ENCODE measurements at regions not wholly inside any gene's neighbourhood (a gene's known extent, or its start where the extent isn't known, plus 50 kb on each side); places are given as distances from the start of the nearest gene placed in this dataset.

- Histone ChIP-seq H3K4me3 (ENCODE audit: low read depth in 1 of 3, low read length in 3 of 3) (no peak overlapping the region), H3K9me3 (ENCODE audit: control insufficient read depth in 2 of 2, insufficient read depth in 1 of 2, low read depth in 1 of 2, low read length in 1 of 2) (no peaks in the 10 kb centered on the region), H3K27me3 (ENCODE audit: control insufficient read depth in 3 of 3, insufficient read depth in 3 of 3, low read length in 3 of 3) (no peaks in the 10 kb centered on the region), H3K27ac (ENCODE audit: low read depth in 1 of 3, low read length in 2 of 3) (no peak overlapping the region), H3K4me1 (ENCODE audit: control insufficient read depth in 3 of 3, insufficient read depth in 2 of 3, low read depth in 1 of 3, low read length in 2 of 3) (no peaks in the 10 kb centered on the region), H3K36me3 (ENCODE audit: control insufficient read depth in 3 of 3, insufficient read depth in 2 of 3, low read depth in 1 of 3, low read length in 3 of 3) (no peaks in the 10 kb centered on the region)
- no peak for FAIRE-seq
- WGBS, 3 donors, result 84 to 87% (median 87%) methylated on average over 8 of the region's 8 CpGs
- DNase-seq, result no peak
Observed at GRCh38 chr6:50471041-50471440, 242.3 kb upstream of the TFAP2D start.

GRCh38 chr6:50510361-50510760, 203.0 kb upstream of the TFAP2D start:
- FAIRE-seq, result no peak
- Histone ChIP-seq H3K9me3 (ENCODE audit: control insufficient read depth in 2 of 2, insufficient read depth in 1 of 2, low read depth in 1 of 2, low read length in 1 of 2) (no peaks in the 10 kb centered on the region), H3K36me3 (ENCODE audit: control insufficient read depth in 3 of 3, insufficient read depth in 2 of 3, low read depth in 1 of 3, low read length in 3 of 3) (no peaks in the 10 kb centered on the region), H3K4me1 (ENCODE audit: control insufficient read depth in 3 of 3, insufficient read depth in 2 of 3, low read depth in 1 of 3, low read length in 2 of 3) (no peaks in the 10 kb centered on the region), H3K4me3 (ENCODE audit: low read depth in 1 of 3, low read length in 3 of 3) (no peak overlapping the region), H3K27me3 (ENCODE audit: control insufficient read depth in 3 of 3, insufficient read depth in 3 of 3, low read length in 3 of 3) (no peaks in the 10 kb centered on the region), H3K27ac (ENCODE audit: low read depth in 1 of 3, low read length in 2 of 3) (no peak overlapping the region)
- DNase-seq, result no peak

- DNase-seq (no peak), FAIRE-seq (no peak)
- H3K9me3 ChIP-seq (ENCODE audit: control insufficient read depth in 2 of 2, insufficient read depth in 1 of 2, low read depth in 1 of 2, low read length in 1 of 2), result no peaks in the 10 kb centered on the region
- H3K4me1 ChIP-seq (ENCODE audit: control insufficient read depth in 3 of 3, insufficient read depth in 2 of 3, low read depth in 1 of 3, low read length in 2 of 3), result no peaks in the 10 kb centered on the region
- H3K27ac ChIP-seq (ENCODE audit: low read depth in 1 of 3, low read length in 2 of 3), result no peak overlapping the region
- WGBS, 3 donors, result 35 to 39% (median 38%) methylated on average over 3 of the region's 3 CpGs
- H3K27me3 ChIP-seq (ENCODE audit: control insufficient read depth in 3 of 3, insufficient read depth in 3 of 3, low read length in 3 of 3), result no peaks in the 10 kb centered on the region
- H3K36me3 ChIP-seq (ENCODE audit: control insufficient read depth in 3 of 3, insufficient read depth in 2 of 3, low read depth in 1 of 3, low read length in 3 of 3), result no peaks in the 10 kb centered on the region
- no peak overlapping the region for H3K4me3 ChIP-seq (ENCODE audit: low read depth in 1 of 3, low read length in 3 of 3)
Observed at GRCh38 chr6:50520326-50521266, 192.7 kb upstream of the TFAP2D start.

- Histone ChIP-seq H3K4me1 (ENCODE audit: control insufficient read depth in 3 of 3, insufficient read depth in 2 of 3, low read depth in 1 of 3, low read length in 2 of 3) (no peaks in the 10 kb centered on the region), H3K4me3 (ENCODE audit: low read depth in 1 of 3, low read length in 3 of 3) (no peak overlapping the region), H3K9me3 (ENCODE audit: control insufficient read depth in 2 of 2, insufficient read depth in 1 of 2, low read depth in 1 of 2, low read length in 1 of 2) (no peaks in the 10 kb centered on the region), H3K27me3 (ENCODE audit: control insufficient read depth in 3 of 3, insufficient read depth in 3 of 3, low read length in 3 of 3) (no peaks in the 10 kb centered on the region), H3K27ac (ENCODE audit: low read depth in 1 of 3, low read length in 2 of 3) (no peak overlapping the region), H3K36me3 (ENCODE audit: control insufficient read depth in 3 of 3, insufficient read depth in 2 of 3, low read depth in 1 of 3, low read length in 3 of 3) (no peaks in the 10 kb centered on the region)
- FAIRE-seq (no peak), DNase-seq (no peak)
Observed at GRCh38 chr6:50524341-50524740, 189.0 kb upstream of the TFAP2D start.

GRCh38 chr6:50527985-50528384, 185.3 kb upstream of the TFAP2D start:
- H3K4me1 ChIP-seq (ENCODE audit: control insufficient read depth in 3 of 3, insufficient read depth in 2 of 3, low read depth in 1 of 3, low read length in 2 of 3), result no peaks in the 10 kb centered on the region
- no peak for FAIRE-seq

GRCh38 chr6:50539447-50539846, 173.9 kb upstream of the TFAP2D start:
- H3K27me3 ChIP-seq (ENCODE audit: control insufficient read depth in 3 of 3, insufficient read depth in 3 of 3, low read length in 3 of 3), result no peaks in the 10 kb centered on the region
- H3K27ac ChIP-seq (ENCODE audit: low read depth in 1 of 3, low read length in 2 of 3), result no peak overlapping the region
- DNase-seq, result no peak
- FAIRE-seq, result no peak
- no peak overlapping the region for H3K4me3 ChIP-seq (ENCODE audit: low read depth in 1 of 3, low read length in 3 of 3)
- no peaks in the 10 kb centered on the region for H3K9me3 ChIP-seq (ENCODE audit: control insufficient read depth in 2 of 2, insufficient read depth in 1 of 2, low read depth in 1 of 2, low read length in 1 of 2)
- 35 to 41% (median 39%) methylated on average over 1 of the region's 1 CpG for WGBS, 3 donors
- H3K36me3 ChIP-seq (ENCODE audit: control insufficient read depth in 3 of 3, insufficient read depth in 2 of 3, low read depth in 1 of 3, low read length in 3 of 3), result no peaks in the 10 kb centered on the region
- no peaks in the 10 kb centered on the region for H3K4me1 ChIP-seq (ENCODE audit: control insufficient read depth in 3 of 3, insufficient read depth in 2 of 3, low read depth in 1 of 3, low read length in 2 of 3)

More at GRCh38 chr6:50527985-50528384, 185.3 kb upstream of the TFAP2D start:
- DNase-seq, result no peak
- Histone ChIP-seq H3K27ac (ENCODE audit: low read depth in 1 of 3, low read length in 2 of 3) (no peak overlapping the region), H3K9me3 (ENCODE audit: control insufficient read depth in 2 of 2, insufficient read depth in 1 of 2, low read depth in 1 of 2, low read length in 1 of 2) (no peaks in the 10 kb centered on the region), H3K4me3 (ENCODE audit: low read depth in 1 of 3, low read length in 3 of 3) (no peak overlapping the region), H3K27me3 (ENCODE audit: control insufficient read depth in 3 of 3, insufficient read depth in 3 of 3, low read length in 3 of 3) (no peaks in the 10 kb centered on the region), H3K36me3 (ENCODE audit: control insufficient read depth in 3 of 3, insufficient read depth in 2 of 3, low read depth in 1 of 3, low read length in 3 of 3) (no peaks in the 10 kb centered on the region)
- WGBS, 3 donors, result 80 to 91% (median 87%) methylated on average over 2 of the region's 2 CpGs

GRCh38 chr6:50541941-50542340, 171.4 kb upstream of the TFAP2D start:
- Histone ChIP-seq H3K27ac (ENCODE audit: low read depth in 1 of 3, low read length in 2 of 3) (no peak overlapping the region), H3K9me3 (ENCODE audit: control insufficient read depth in 2 of 2, insufficient read depth in 1 of 2, low read depth in 1 of 2, low read length in 1 of 2) (no peaks in the 10 kb centered on the region), H3K27me3 (ENCODE audit: control insufficient read depth in 3 of 3, insufficient read depth in 3 of 3, low read length in 3 of 3) (no peaks in the 10 kb centered on the region), H3K4me3 (ENCODE audit: low read depth in 1 of 3, low read length in 3 of 3) (no peak overlapping the region), H3K4me1 (ENCODE audit: control insufficient read depth in 3 of 3, insufficient read depth in 2 of 3, low read depth in 1 of 3, low read length in 2 of 3) (no peaks in the 10 kb centered on the region), H3K36me3 (ENCODE audit: control insufficient read depth in 3 of 3, insufficient read depth in 2 of 3, low read depth in 1 of 3, low read length in 3 of 3) (no peaks in the 10 kb centered on the region)
- WGBS, 3 donors, result 65 to 84% (median 82%) methylated on average over 2 of the region's 2 CpGs
- DNase-seq, result no peak
- FAIRE-seq, result no peak

- Histone ChIP-seq H3K27ac (ENCODE audit: low read depth in 1 of 3, low read length in 2 of 3) (no peak overlapping the region), H3K9me3 (ENCODE audit: control insufficient read depth in 2 of 2, insufficient read depth in 1 of 2, low read depth in 1 of 2, low read length in 1 of 2) (no peaks in the 10 kb centered on the region), H3K4me1 (ENCODE audit: control insufficient read depth in 3 of 3, insufficient read depth in 2 of 3, low read depth in 1 of 3, low read length in 2 of 3) (no peaks in the 10 kb centered on the region), H3K27me3 (ENCODE audit: control insufficient read depth in 3 of 3, insufficient read depth in 3 of 3, low read length in 3 of 3) (no peaks in the 10 kb centered on the region), H3K4me3 (ENCODE audit: low read depth in 1 of 3, low read length in 3 of 3) (no peak overlapping the region), H3K36me3 (ENCODE audit: control insufficient read depth in 3 of 3, insufficient read depth in 2 of 3, low read depth in 1 of 3, low read length in 3 of 3) (no peaks in the 10 kb centered on the region)
- FAIRE-seq, result no peak
- no peak for DNase-seq
- 46 to 63% (median 54%) methylated on average over 7 of the region's 7 CpGs for WGBS, 3 donors
Observed at GRCh38 chr6:50543666-50544065, 169.7 kb upstream of the TFAP2D start.

- 43 to 59% (median 58%) methylated on average over 2 of the region's 2 CpGs for WGBS, 3 donors
- H3K36me3 ChIP-seq (ENCODE audit: control insufficient read depth in 3 of 3, insufficient read depth in 2 of 3, low read depth in 1 of 3, low read length in 3 of 3), result no peaks in the 10 kb centered on the region
- DNase-seq (no peak), FAIRE-seq (no peak)
- no peaks in the 10 kb centered on the region for H3K9me3 ChIP-seq (ENCODE audit: control insufficient read depth in 2 of 2, insufficient read depth in 1 of 2, low read depth in 1 of 2, low read length in 1 of 2)
- no peaks in the 10 kb centered on the region for H3K4me1 ChIP-seq (ENCODE audit: control insufficient read depth in 3 of 3, insufficient read depth in 2 of 3, low read depth in 1 of 3, low read length in 2 of 3)
- H3K27ac ChIP-seq (ENCODE audit: low read depth in 1 of 3, low read length in 2 of 3), result no peak overlapping the region
- H3K27me3 ChIP-seq (ENCODE audit: control insufficient read depth in 3 of 3, insufficient read depth in 3 of 3, low read length in 3 of 3), result no peaks in the 10 kb centered on the region
- no peak overlapping the region for H3K4me3 ChIP-seq (ENCODE audit: low read depth in 1 of 3, low read length in 3 of 3)
Observed at GRCh38 chr6:50549026-50549425, 164.3 kb upstream of the TFAP2D start.

Data from small intestine (tissue), 7 donors.